GM12875 (cell line): ENCODE measurements at regions not wholly inside any gene's neighbourhood (a gene's known extent, or its start where the extent isn't known, plus 50 kb on each side); places are given as distances from the start of the nearest gene placed in this dataset.

Source experiments
- H3K4me3 ChIP-seq: one replicate; pipeline ENCODE4 v1.5.1; 2011; ENCODE audit warnings: low read depth, low read length, control low read depth
- TF ChIP-seq, protein P1 (sequence below): IDR thresholded peaks from 2 replicates; pipeline ENCODE4 v1.5.1; 2011; ENCODE audit warnings: low read depth, mild to moderate bottlenecking, control low read depth, inconsistent platforms, low read length, moderate library complexity, borderline replicate concordance; ENCODE audit not compliant: insufficient read depth

DNA sequence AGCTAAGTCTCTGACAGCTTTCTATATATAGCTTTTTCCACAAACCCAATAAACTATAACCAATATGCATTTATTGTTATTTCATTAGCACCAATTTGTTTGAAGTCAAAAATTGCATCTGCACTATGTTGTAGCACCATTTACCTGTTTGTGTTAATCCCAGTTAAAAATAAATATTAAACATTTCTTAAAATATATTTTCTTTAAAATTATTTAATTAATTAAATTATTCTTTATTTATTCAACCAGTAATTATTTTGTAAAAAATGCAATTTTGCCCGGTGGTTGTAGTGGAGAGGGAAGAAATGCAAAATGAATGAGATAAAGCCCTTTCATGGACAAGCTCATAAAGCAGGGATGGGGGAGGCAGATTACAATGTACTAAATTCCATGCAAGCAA, 1257.9 kb downstream of the PCDH17 start:
- no peak overlapping the region for H3K4me3 ChIP-seq

DNA sequence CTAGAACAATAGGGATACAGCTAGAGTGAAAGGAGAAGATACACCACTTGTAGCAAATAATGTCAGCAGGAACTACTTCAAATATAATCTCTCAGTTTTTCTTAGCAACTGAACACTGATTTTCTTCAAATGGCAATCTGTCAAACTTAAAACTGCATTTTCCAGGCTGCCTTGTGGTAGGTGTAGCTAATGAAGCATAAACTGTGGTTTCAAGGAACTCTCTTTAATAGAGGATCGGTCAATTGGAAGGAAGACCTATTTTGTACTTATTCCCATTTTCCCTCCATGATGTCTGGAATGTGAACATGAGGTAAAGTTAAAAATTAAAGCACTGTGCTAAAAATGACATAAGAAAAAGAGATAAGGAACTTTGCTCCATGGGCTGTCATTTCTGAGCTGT, 1261.9 kb downstream of the PCDH17 start:
- TF ChIP-seq, protein P1, sequence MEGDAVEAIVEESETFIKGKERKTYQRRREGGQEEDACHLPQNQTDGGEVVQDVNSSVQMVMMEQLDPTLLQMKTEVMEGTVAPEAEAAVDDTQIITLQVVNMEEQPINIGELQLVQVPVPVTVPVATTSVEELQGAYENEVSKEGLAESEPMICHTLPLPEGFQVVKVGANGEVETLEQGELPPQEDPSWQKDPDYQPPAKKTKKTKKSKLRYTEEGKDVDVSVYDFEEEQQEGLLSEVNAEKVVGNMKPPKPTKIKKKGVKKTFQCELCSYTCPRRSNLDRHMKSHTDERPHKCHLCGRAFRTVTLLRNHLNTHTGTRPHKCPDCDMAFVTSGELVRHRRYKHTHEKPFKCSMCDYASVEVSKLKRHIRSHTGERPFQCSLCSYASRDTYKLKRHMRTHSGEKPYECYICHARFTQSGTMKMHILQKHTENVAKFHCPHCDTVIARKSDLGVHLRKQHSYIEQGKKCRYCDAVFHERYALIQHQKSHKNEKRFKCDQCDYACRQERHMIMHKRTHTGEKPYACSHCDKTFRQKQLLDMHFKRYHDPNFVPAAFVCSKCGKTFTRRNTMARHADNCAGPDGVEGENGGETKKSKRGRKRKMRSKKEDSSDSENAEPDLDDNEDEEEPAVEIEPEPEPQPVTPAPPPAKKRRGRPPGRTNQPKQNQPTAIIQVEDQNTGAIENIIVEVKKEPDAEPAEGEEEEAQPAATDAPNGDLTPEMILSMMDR, result no peak

More for the DNA sequence above, 1257.9 kb downstream of the PCDH17 start:
- TF ChIP-seq, protein P1, result no peak

DNA sequence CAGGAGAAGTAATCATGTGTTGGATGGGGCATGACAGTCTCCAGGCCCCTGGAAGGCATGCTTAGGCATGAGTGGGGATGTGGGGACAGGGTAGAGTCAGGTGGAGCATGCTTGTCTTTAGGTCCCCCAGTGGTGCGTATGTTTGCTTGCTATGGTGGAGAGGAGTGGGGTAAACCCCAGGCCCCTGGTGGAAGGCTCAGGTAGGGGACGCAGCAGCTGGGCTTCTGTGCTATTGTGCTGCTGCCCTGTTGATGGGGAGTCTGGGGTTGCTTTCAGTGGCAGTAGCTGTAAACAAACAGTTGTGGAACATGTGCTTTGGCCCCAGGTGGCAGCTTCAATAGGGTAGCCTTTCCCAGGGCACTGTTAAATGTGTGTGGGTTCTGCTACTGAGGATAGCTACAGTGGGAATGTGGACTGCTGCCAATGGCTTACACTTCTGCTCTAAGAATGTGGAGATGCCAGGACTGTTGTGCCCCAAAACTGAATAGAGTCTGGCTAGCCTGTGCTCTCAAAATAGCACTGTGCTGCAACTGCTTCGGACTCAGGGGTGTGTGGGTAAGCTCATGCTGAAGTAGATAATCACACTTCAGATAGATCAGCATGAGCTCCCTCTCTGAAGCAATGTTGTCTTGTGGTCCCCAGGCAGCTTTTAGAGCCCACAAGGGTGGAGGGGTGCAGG, 1257.3 kb downstream of the DIAPH3 start:
- no peak overlapping the region for H3K4me3 ChIP-seq
- TF ChIP-seq, protein P1, result no peak

More for the DNA sequence above, 1261.9 kb downstream of the PCDH17 start:
- H3K4me3 ChIP-seq, result no peak overlapping the region

DNA sequence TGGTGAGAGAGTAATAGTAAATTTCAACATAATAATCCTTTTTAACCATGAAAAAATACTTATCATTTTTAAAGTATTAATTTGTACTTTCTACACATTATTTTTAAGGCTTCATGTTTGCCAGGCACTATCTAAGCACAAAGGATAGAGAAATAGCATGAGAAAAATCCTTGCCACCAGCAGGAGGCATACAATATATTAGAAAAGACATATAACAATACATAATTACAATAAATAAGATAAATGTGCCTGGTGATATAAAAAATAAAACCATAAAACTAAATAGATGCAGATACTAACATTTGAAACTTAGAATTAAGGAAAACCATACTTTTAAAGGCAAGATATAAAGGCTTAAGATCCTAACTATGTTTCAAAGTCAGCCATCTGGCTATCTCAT, 1256.4 kb downstream of the DIAPH3 start:
- TF ChIP-seq, protein P1, result no peak
- no peak overlapping the region for H3K4me3 ChIP-seq

DNA sequence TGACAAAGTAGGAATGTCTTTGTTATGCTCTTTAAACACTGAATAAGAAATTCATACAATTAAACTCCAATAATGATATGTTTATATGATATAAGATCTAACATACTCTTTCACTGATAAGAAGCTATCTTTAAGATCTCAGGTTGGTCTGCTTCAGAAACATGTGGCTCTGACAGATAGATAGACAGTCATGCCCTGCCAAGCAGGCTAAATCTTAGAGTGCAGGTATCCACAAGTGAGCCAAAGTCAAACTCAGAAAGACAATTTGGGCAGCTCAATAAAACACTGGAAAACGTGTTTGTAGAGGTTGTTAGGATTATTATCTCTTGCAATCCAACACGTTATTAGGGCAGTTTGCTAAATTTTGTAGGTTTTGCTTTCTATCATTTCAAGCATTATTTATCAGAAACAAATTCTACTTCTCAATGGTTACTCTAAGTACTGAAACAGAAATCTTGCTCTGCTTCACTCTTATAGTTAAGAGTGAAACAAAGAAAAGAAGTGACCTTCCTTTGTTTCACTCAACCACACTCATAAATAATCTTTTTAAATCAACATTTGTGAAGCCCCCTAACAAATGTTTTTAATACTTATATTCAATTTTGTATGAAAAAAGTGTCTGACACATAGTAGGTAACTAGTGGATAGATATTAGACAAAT, 1255.6 kb downstream of the DIAPH3 start:
- H3K4me3 ChIP-seq, result no peak overlapping the region
- TF ChIP-seq, protein P1, result no peak

DNA sequence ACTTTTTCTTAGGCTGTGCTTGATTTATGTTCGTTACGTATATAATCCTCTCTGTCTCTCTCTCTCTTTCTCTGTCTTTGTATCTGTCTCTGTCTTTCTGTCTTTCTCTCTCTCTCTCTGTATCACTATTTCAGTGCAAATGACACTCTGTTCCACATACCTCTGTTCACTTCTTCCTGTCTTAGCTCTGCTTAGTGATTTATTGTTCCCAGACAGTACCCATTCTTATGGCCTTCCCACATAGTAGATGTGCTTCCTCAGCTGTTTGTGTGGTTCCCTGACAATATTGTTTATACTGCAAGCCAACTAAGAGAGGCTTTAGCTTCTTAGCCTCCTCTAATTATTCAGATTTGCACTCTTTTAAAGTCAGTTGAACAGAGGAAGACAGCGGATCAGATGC, 1244.2 kb downstream of the DIAPH3 start:
- H3K4me3 ChIP-seq, result no peak overlapping the region
- TF ChIP-seq, protein P1, result no peak

DNA sequence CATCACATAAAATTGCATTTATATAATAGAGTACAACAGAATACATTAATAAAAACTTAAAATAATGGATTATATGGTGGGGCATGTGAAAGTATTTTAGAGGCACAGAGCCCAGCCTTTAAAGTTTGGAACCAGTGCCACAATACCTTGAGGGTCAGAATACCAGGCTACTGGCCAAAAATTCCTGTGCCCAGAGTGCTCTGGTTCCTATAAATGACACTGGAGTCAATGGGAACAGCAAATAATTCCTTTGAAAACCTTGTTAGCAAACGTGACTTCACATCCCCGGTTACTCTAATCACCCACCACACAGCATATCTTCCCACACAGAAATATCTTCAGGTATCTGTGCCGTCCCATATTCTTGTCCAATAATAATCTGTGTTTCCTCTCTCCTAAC, 1242.6 kb downstream of the DIAPH3 start:
- TF ChIP-seq, protein P1, result no peak
- no peak overlapping the region for H3K4me3 ChIP-seq
